KMS-11 (cell line): ENCODE measurements at regions not wholly inside any gene's neighbourhood (a gene's known extent, or its start where the extent isn't known, plus 50 kb on each side); places are given as distances from the start of the nearest gene placed in this dataset.

Source experiments
- H2AFZ ChIP-seq: fragments of 200-600 bp; sonication (generic); 2 replicates; pipeline ENCODE4 v1.6.1; 2016; ENCODE audit warnings: antibody characterized with exemption, mixed run types, low read depth
- H3K27ac ChIP-seq: fragments of 200-600 bp; sonication (generic); 2 replicates; pipeline ENCODE4 v1.6.1; 2016; ENCODE audit warnings: mild to moderate bottlenecking, mixed run types
- H3K27me3 ChIP-seq: fragments of 200-600 bp; sonication (generic); 2 replicates; pipeline ENCODE4 v1.6.1; 2017; ENCODE audit warnings: mild to moderate bottlenecking, low read depth, mixed run types, moderate library complexity; ENCODE audit not compliant: insufficient read depth
- H3K36me3 ChIP-seq: fragments of 200-600 bp; sonication (generic); 2 replicates; pipeline ENCODE4 v1.6.1; 2017; ENCODE audit warnings: mild to moderate bottlenecking, mixed run types; ENCODE audit not compliant: insufficient read depth
- H3K4me1 ChIP-seq: fragments of 200-600 bp; sonication (generic); 2 replicates; pipeline ENCODE4 v1.6.1; 2016; ENCODE audit warnings: mild to moderate bottlenecking, low read depth, mixed run types; ENCODE audit not compliant: poor library complexity, severe bottlenecking
- H3K4me2 ChIP-seq: fragments of 200-600 bp; sonication (generic); 2 replicates; pipeline ENCODE4 v1.7.0; 2016; ENCODE audit warnings: mild to moderate bottlenecking, mixed run types
- H3K4me3 ChIP-seq: fragments of 200-600 bp; sonication (generic); IDR thresholded peaks from 2 replicates; pipeline ENCODE4 v1.6.1; 2017; ENCODE audit warnings: low read depth, low read length, mixed read lengths; ENCODE audit not compliant: insufficient read depth
- H3K79me2 ChIP-seq: fragments of 200-600 bp; sonication (generic); 2 replicates; pipeline ENCODE4 v1.6.1; 2016; ENCODE audit warnings: low read depth, mixed run types; ENCODE audit not compliant: insufficient read depth
- H3K9ac ChIP-seq: fragments of 200-600 bp; sonication (generic); 2 replicates; pipeline ENCODE4 v1.6.1; 2016; ENCODE audit warnings: mild to moderate bottlenecking, mixed run types
- H4K20me1 ChIP-seq: fragments of 200-600 bp; sonication (generic); 2 replicates; pipeline ENCODE4 v1.6.1; 2016; ENCODE audit warnings: mild to moderate bottlenecking, mixed run types; ENCODE audit not compliant: insufficient read depth
- CTCF ChIP-seq: fragments of 200-600 bp; sonication (generic); conservative IDR thresholded peaks from 2 replicates; pipeline ENCODE4 v1.6.1; 2017; ENCODE audit warnings: low read depth, mild to moderate bottlenecking, antibody characterized with exemption, low read length, moderate library complexity, mixed read lengths

- no peaks in the 10 kb centered on the region for H3K36me3 ChIP-seq
- no peak overlapping the region for H3K27ac ChIP-seq
- no peaks in the 10 kb centered on the region for H4K20me1 ChIP-seq
- no peak for TF ChIP-seq CTCF
- no peak overlapping the region for H3K9ac ChIP-seq
- no peaks in the 10 kb centered on the region for H3K4me1 ChIP-seq
- no peak overlapping the region for H3K4me3 ChIP-seq
- H2AFZ ChIP-seq: no peak overlapping the region
- H3K4me2 ChIP-seq: no peak overlapping the region
- no peaks in the 10 kb centered on the region for H3K27me3 ChIP-seq
- H3K79me2 ChIP-seq: no peaks in the 10 kb centered on the region
Measured at GRCh38 chr7:84823530-84823929, 363.3 kb downstream of the SEMA3D start.

GRCh38 chr7:84822941-84823510 lies 363.8 kb downstream of the SEMA3D start:
- Histone ChIP-seq H3K4me3 (no peak overlapping the region), H3K4me1 (no peaks in the 10 kb centered on the region), H3K79me2 (no peaks in the 10 kb centered on the region), H3K27ac (no peak overlapping the region), H2AFZ (no peak overlapping the region), H3K27me3 (no peaks in the 10 kb centered on the region), H3K36me3 (no peaks in the 10 kb centered on the region), H3K9ac (no peak overlapping the region), H3K4me2 (no peak overlapping the region), H4K20me1 (no peaks in the 10 kb centered on the region)
- no peak for TF ChIP-seq CTCF

- Histone ChIP-seq H3K9ac (no peak overlapping the region), H2AFZ (no peak overlapping the region), H3K27me3 (no peaks in the 10 kb centered on the region), H3K4me1 (no peaks in the 10 kb centered on the region), H3K4me3 (no peak overlapping the region), H3K79me2 (no peaks in the 10 kb centered on the region), H3K27ac (no peak overlapping the region), H3K4me2 (no peak overlapping the region), H3K36me3 (no peaks in the 10 kb centered on the region), H4K20me1 (no peaks in the 10 kb centered on the region)
- TF ChIP-seq CTCF: no peak
Measured at GRCh38 chr7:84821671-84822534, 365.0 kb downstream of the SEMA3D start.

- H3K9ac ChIP-seq: no peak overlapping the region
- no peaks in the 10 kb centered on the region for H3K36me3 ChIP-seq
- H3K4me3 ChIP-seq: no peak overlapping the region
- no peak overlapping the region for H3K4me2 ChIP-seq
- no peaks in the 10 kb centered on the region for H3K27me3 ChIP-seq
- H2AFZ ChIP-seq: no peak overlapping the region
- H3K4me1 ChIP-seq: no peaks in the 10 kb centered on the region
- H3K79me2 ChIP-seq: no peaks in the 10 kb centered on the region
- no peak for TF ChIP-seq CTCF
- no peaks in the 10 kb centered on the region for H4K20me1 ChIP-seq
- no peak overlapping the region for H3K27ac ChIP-seq
Measured at GRCh38 chr7:84820481-84820880, 366.4 kb downstream of the SEMA3D start.
